A673 (cell line): ENCODE measurements at regions not wholly inside any gene's neighbourhood (a gene's known extent, or its start where the extent isn't known, plus 50 kb on each side); places are given as distances from the start of the nearest gene placed in this dataset.

Experiments
- CTCF ChIP-seq: fragments of 300-800, 200-600 bp; sonication (generic); conservative IDR thresholded peaks from 2 replicates; pipeline ENCODE4 v1.5.1; 2017; ENCODE audit warnings: low read depth, mild to moderate bottlenecking, antibody characterized with exemption, low read length, moderate library complexity, mixed read lengths
- EZH2 ChIP-seq: fragments of 200-600 bp; sonication (generic); IDR thresholded peaks from 2 replicates; pipeline ENCODE4 v1.6.1; 2017; ENCODE audit warnings: borderline replicate concordance, low read depth, mild to moderate bottlenecking, mixed read lengths, antibody characterized with exemption, low read length; ENCODE audit not compliant: poor library complexity, severe bottlenecking

- TF ChIP-seq EZH2 (no peak), CTCF (no peak)
Measured at GRCh38 chr1:187971851-187972250, 1143.1 kb downstream of the PLA2G4A start.
